NCI-H2029 (cell line): ENCODE measurements at regions not wholly inside any gene's neighbourhood (a gene's known extent, or its start where the extent isn't known, plus 50 kb on each side); places are given as distances from the start of the nearest gene placed in this dataset.
"Not testable (repeated sequence)": the region's sequence is repeated elsewhere in the genome, so short reads cannot be mapped to it uniquely, and the experiment has no call there.

Source experiments
- DNase-seq: peaks from one replicate; lab custom pipeline; 2025; lab: John Stamatoyannopoulos, UW

- not testable (repeated sequence) for DNase-seq
Measured at GRCh38 chr21:28281357-28281756, 711.3 kb downstream of the LTN1 start.

- no peak for DNase-seq
Measured at GRCh38 chr21:28280611-28281010, 712.1 kb downstream of the LTN1 start.

GRCh38 chr21:28277324-28277723, 715.4 kb downstream of the LTN1 start:
- no peak for DNase-seq

- DNase-seq = no peak
Measured at GRCh38 chr21:28272272-28272992, 720.2 kb downstream of the LTN1 start.

GRCh38 chr21:28269173-28269572, 723.5 kb downstream of the LTN1 start:
- DNase-seq = no peak

- no peak for DNase-seq
Measured at GRCh38 chr21:28268685-28269084, 724.0 kb downstream of the LTN1 start.

- DNase-seq = no peak
Measured at GRCh38 chr21:28267449-28267848, 725.2 kb downstream of the LTN1 start.

GRCh38 chr21:28266061-28266460, 726.6 kb downstream of the LTN1 start:
- no peak for DNase-seq

GRCh38 chr21:28263974-28264373, 728.7 kb downstream of the LTN1 start:
- DNase-seq = no peak

- no peak for DNase-seq
Measured at GRCh38 chr21:28261298-28261697, 731.4 kb downstream of the LTN1 start.

GRCh38 chr21:28257276-28257675, 735.4 kb downstream of the LTN1 start:
- DNase-seq = no peak

GRCh38 chr21:28256837-28257236, 735.8 kb downstream of the LTN1 start:
- DNase-seq = no peak

- DNase-seq = no peak
Measured at GRCh38 chr21:28256420-28256831, 736.3 kb downstream of the LTN1 start.

GRCh38 chr21:28253961-28254360, 738.7 kb downstream of the LTN1 start:
- DNase-seq = no peak

GRCh38 chr21:28253338-28253737, 739.3 kb downstream of the LTN1 start:
- DNase-seq = no peak

- no peak for DNase-seq
Measured at GRCh38 chr21:28252928-28253327, 739.7 kb downstream of the LTN1 start.

- DNase-seq = no peak
Measured at GRCh38 chr21:28250946-28251345, 741.7 kb downstream of the LTN1 start.

- DNase-seq = no peak
Measured at GRCh38 chr21:28247454-28248020, 745.1 kb downstream of the LTN1 start.

GRCh38 chr21:28240586-28240985, 752.1 kb downstream of the LTN1 start:
- no peak for DNase-seq

- DNase-seq = no peak
Measured at GRCh38 chr21:28239340-28239739, 753.3 kb downstream of the LTN1 start.

- DNase-seq = no peak
Measured at GRCh38 chr21:28237661-28238060, 755.0 kb downstream of the LTN1 start.

GRCh38 chr21:28235169-28235895, 757.3 kb downstream of the LTN1 start:
- DNase-seq = no peak

- no peak for DNase-seq
Measured at GRCh38 chr21:28234326-28234725, 758.4 kb downstream of the LTN1 start.
